ENCODE measurements at regions not wholly inside any gene's neighbourhood (a gene's known extent, or its start where the extent isn't known, plus 50 kb on each side); places are given as distances from the start of the nearest gene placed in this dataset.
"Not testable (repeated sequence)": the region's sequence is repeated elsewhere in the genome, so short reads cannot be mapped to it uniquely, and the experiment has no call there.

DNA sequence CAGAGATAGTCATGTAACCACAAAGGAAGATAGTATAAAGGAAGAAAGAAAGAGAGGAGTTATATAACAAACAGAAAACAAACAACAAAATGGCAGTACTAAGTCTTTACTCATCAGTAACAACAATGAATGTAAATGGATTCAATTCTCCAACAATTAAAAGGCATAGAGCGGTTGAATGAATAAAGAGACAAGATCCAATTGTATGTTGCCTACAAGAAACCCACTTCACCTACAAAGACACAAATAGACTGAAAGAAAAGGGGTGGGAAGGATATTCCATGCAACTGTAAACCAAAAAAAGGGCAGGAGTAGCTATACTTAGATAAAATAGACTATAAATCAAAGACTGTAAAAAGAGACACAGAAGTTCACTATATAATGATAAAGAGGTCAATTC is 157.3 kb upstream of the CREB1 start:
- Mint-ChIP-seq H3K27ac (ENCODE audit: unreplicated experiment) (no peak overlapping the region), H3K9me3 (ENCODE audit: unreplicated experiment) (no peaks in the 10 kb centered on the region), H3K4me3 (ENCODE audit: unreplicated experiment) (no peak overlapping the region), H3K27me3 (ENCODE audit: unreplicated experiment) (no peaks in the 10 kb centered on the region), H3K4me1 (ENCODE audit: unreplicated experiment) (no peaks in the 10 kb centered on the region), H3K36me3 (ENCODE audit: low read depth, unreplicated experiment) (no peaks in the 10 kb centered on the region)
- DNase-seq (ENCODE audit: low spot score), result no peak
- TF ChIP-seq CTCF (IDR thresholded peaks at IDR 0.05; ENCODE audit: unreplicated experiment), result no peak

DNA sequence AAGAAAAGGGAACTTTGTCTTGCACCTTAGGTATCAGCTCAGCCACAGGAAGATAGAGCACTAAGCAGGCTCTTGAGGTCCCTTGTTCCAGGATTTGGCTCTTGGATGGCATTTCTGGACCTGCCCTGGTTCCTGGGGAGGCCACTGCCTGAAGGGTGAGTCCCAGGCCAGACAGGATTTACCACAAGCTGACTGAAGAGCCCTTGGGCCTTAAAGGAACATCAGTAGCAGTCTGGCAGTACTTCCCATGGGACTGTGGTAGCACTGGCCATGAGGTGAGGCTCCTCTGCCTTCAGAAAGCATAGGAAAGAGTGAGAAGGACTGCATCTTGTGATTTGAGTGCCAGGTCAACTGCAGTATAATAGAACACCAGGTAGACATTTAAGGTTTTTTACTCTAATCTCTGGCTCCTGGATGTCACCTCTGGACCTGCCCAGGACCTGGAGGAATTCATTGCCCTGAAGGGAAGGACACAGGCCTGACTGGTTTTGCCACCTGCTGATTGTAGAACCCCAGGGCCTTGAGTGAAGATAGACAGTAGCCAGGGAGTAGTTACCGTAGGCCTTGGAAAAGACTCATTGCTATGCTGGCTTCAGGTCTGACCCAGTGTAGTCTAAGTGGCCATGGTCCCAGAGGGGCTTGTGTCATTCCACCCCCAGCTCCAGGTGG is 154.4 kb upstream of the CREB1 start:
- no peak for DNase-seq (ENCODE audit: low spot score)
- Mint-ChIP-seq H3K27me3 (ENCODE audit: unreplicated experiment) (peaks cover 4% of the 10 kb centered on the region), H3K36me3 (ENCODE audit: low read depth, unreplicated experiment) (peaks cover 3% of the 10 kb centered on the region), H3K27ac (ENCODE audit: unreplicated experiment) (no peak overlapping the region), H3K9me3 (ENCODE audit: unreplicated experiment) (no peaks in the 10 kb centered on the region), H3K4me3 (ENCODE audit: unreplicated experiment) (no peak overlapping the region), H3K4me1 (ENCODE audit: unreplicated experiment) (no peaks in the 10 kb centered on the region)
- no peak for TF ChIP-seq CTCF (IDR thresholded peaks at IDR 0.05; ENCODE audit: unreplicated experiment)

- not testable (repeated sequence) for H3K9me3 Mint-ChIP-seq (ENCODE audit: unreplicated experiment); H3K4me1 Mint-ChIP-seq (ENCODE audit: unreplicated experiment); H3K4me3 Mint-ChIP-seq (ENCODE audit: unreplicated experiment); DNase-seq (ENCODE audit: low spot score); H3K27ac Mint-ChIP-seq (ENCODE audit: unreplicated experiment); H3K27me3 Mint-ChIP-seq (ENCODE audit: unreplicated experiment); H3K36me3 Mint-ChIP-seq (ENCODE audit: low read depth, unreplicated experiment)
These were observed 151.1 kb upstream of the CREB1 start for GRCh38 chr2:207378620-207379019.

GRCh38 chr2:207385076-207385475 is 144.7 kb upstream of the CREB1 start:
- Mint-ChIP-seq H3K27me3 (ENCODE audit: unreplicated experiment) (no peaks in the 10 kb centered on the region), H3K36me3 (ENCODE audit: low read depth, unreplicated experiment) (no peaks in the 10 kb centered on the region)

GRCh38 chr2:207385903-207386302 is 143.9 kb upstream of the CREB1 start:
- no peaks in the 10 kb centered on the region for H3K4me1 Mint-ChIP-seq (ENCODE audit: unreplicated experiment)
- H3K27ac Mint-ChIP-seq (ENCODE audit: unreplicated experiment), result no peak overlapping the region
- no peaks in the 10 kb centered on the region for H3K9me3 Mint-ChIP-seq (ENCODE audit: unreplicated experiment)
- no peak overlapping the region for H3K4me3 Mint-ChIP-seq (ENCODE audit: unreplicated experiment)
- no peaks in the 10 kb centered on the region for H3K27me3 Mint-ChIP-seq (ENCODE audit: unreplicated experiment)
- no peak for DNase-seq (ENCODE audit: low spot score)
- H3K36me3 Mint-ChIP-seq (ENCODE audit: low read depth, unreplicated experiment), result no peaks in the 10 kb centered on the region
- TF ChIP-seq CTCF (IDR thresholded peaks at IDR 0.05; ENCODE audit: unreplicated experiment), result no peak

More at GRCh38 chr2:207385076-207385475, 144.7 kb upstream of the CREB1 start:
- Mint-ChIP-seq H3K4me1 (ENCODE audit: unreplicated experiment) (no peaks in the 10 kb centered on the region), H3K4me3 (ENCODE audit: unreplicated experiment) (no peak overlapping the region), H3K27ac (ENCODE audit: unreplicated experiment) (no peak overlapping the region), H3K9me3 (ENCODE audit: unreplicated experiment) (no peaks in the 10 kb centered on the region)
- TF ChIP-seq CTCF (IDR thresholded peaks at IDR 0.05; ENCODE audit: unreplicated experiment), result no peak
- no peak for DNase-seq (ENCODE audit: low spot score)
